SK-N-SH treated with all-trans-retinoic acid at 6 μM for 48 hours (cell line): ENCODE measurements at regions not wholly inside any gene's neighbourhood (a gene's known extent, or its start where the extent isn't known, plus 50 kb on each side); places are given as distances from the start of the nearest gene placed in this dataset.

Source experiments
- ATAC-seq: fragments of 200-7000 bp; cut with Tn5 transposase; 3 replicates; pipeline ENCODE4 v1.9.1; 2020; ENCODE audit warnings: mild to moderate bottlenecking, moderate library complexity
- ARNTL ChIP-seq: fragments of 450-650 bp; formaldehyde crosslinking; IDR thresholded peaks from 2 replicates; pipeline ENCODE4 v1.5.0; 2020; ENCODE audit warnings: low read depth, mild to moderate bottlenecking, moderate library complexity, borderline replicate concordance
- BACH2 ChIP-seq: fragments of 250-450 bp; sonication (Bioruptor Pico); IDR thresholded peaks from 2 replicates; pipeline ENCODE4 v1.9.0; 2021; ENCODE audit warnings: mild to moderate bottlenecking, borderline replicate concordance
- ESRRG ChIP-seq: fragments of 250-450 bp; sonication (Bioruptor Pico); IDR thresholded peaks from 2 replicates; pipeline ENCODE4 v1.6.1; 2021; ENCODE audit warnings: mild to moderate bottlenecking
- GLIS3 ChIP-seq: fragments of 250-450 bp; sonication (Bioruptor Pico); IDR thresholded peaks from 2 replicates; pipeline ENCODE4 v1.5.0; 2020; ENCODE audit warnings: mild to moderate bottlenecking, moderate library complexity
- ISL1 ChIP-seq: fragments of 250-450 bp; sonication (Bioruptor Pico); IDR thresholded peaks from 2 replicates; pipeline ENCODE4 v2.1.2; 2022; ENCODE audit warnings: mild to moderate bottlenecking, moderate library complexity
- PPARA ChIP-seq: fragments of 250-450 bp; sonication (Bioruptor Pico); IDR thresholded peaks from 2 replicates; pipeline ENCODE4 v1.5.0; 2020; ENCODE audit warnings: mild to moderate bottlenecking, borderline replicate concordance
- RARB ChIP-seq: fragments of 250-450 bp; sonication (Bioruptor Pico); IDR thresholded peaks from 2 replicates; pipeline ENCODE4 v1.8.0; 2021; ENCODE audit warnings: mild to moderate bottlenecking, moderate library complexity
- SNAI2 ChIP-seq: fragments of 250-450 bp; sonication (Bioruptor Pico); IDR thresholded peaks from 2 replicates; pipeline ENCODE4 v1.5.0; 2020; ENCODE audit warnings: mild to moderate bottlenecking, moderate library complexity
- TCF4 ChIP-seq: fragments of 250-450 bp; sonication (Bioruptor Pico); IDR thresholded peaks from 2 replicates; pipeline ENCODE4 v1.8.0; 2021; ENCODE audit warnings: mild to moderate bottlenecking, moderate library complexity, borderline replicate concordance
- TOX ChIP-seq: fragments of 250-450 bp; sonication (Bioruptor Pico); IDR thresholded peaks from 2 replicates; pipeline ENCODE4 v1.8.0; 2021; ENCODE audit warnings: mild to moderate bottlenecking, moderate library complexity, borderline replicate concordance
- ZC3H10 ChIP-seq: fragments of 250-450 bp; sonication (Bioruptor Pico); IDR thresholded peaks from 2 replicates; pipeline ENCODE4 v1.5.1; 2021; ENCODE audit warnings: mild to moderate bottlenecking, moderate library complexity
- ZFP3 ChIP-seq: fragments of 250-450 bp; sonication (Bioruptor Pico); IDR thresholded peaks from 2 replicates; pipeline ENCODE4 v1.5.0; 2020; ENCODE audit warnings: mild to moderate bottlenecking, moderate library complexity
- ZFP30 ChIP-seq: fragments of 450-650 bp; formaldehyde crosslinking; IDR thresholded peaks from 2 replicates; pipeline ENCODE4 v1.5.0; 2022; ENCODE audit warnings: mild to moderate bottlenecking, moderate library complexity
- ZNF565 ChIP-seq: fragments of 450-650 bp; formaldehyde crosslinking; conservative IDR thresholded peaks from 2 replicates; pipeline ENCODE4 v1.5.0; 2020; ENCODE audit warnings: low read depth, mild to moderate bottlenecking, moderate library complexity
- ZNF70 ChIP-seq: fragments of 450-650 bp; formaldehyde crosslinking; IDR thresholded peaks from 2 replicates; pipeline ENCODE4 v1.5.0; 2020; ENCODE audit warnings: mild to moderate bottlenecking, moderate library complexity
- ZNF8 ChIP-seq: fragments of 450-650 bp; formaldehyde crosslinking; IDR thresholded peaks from 2 replicates; pipeline ENCODE4 v1.5.0; 2020; ENCODE audit warnings: mild to moderate bottlenecking, moderate library complexity
- TF ChIP-seq, protein P1 (sequence below): fragments of 250-450 bp; sonication (Bioruptor Pico); IDR thresholded peaks from 2 replicates; pipeline ENCODE4 v1.8.0; 2020; ENCODE audit warnings: mild to moderate bottlenecking, moderate library complexity, borderline replicate concordance
- TF ChIP-seq, protein P2 (sequence below): fragments of 250-450 bp; sonication (Bioruptor Pico); IDR thresholded peaks from 2 replicates; pipeline ENCODE4 v1.5.1; 2020; ENCODE audit warnings: low read depth, mild to moderate bottlenecking, moderate library complexity

DNA sequence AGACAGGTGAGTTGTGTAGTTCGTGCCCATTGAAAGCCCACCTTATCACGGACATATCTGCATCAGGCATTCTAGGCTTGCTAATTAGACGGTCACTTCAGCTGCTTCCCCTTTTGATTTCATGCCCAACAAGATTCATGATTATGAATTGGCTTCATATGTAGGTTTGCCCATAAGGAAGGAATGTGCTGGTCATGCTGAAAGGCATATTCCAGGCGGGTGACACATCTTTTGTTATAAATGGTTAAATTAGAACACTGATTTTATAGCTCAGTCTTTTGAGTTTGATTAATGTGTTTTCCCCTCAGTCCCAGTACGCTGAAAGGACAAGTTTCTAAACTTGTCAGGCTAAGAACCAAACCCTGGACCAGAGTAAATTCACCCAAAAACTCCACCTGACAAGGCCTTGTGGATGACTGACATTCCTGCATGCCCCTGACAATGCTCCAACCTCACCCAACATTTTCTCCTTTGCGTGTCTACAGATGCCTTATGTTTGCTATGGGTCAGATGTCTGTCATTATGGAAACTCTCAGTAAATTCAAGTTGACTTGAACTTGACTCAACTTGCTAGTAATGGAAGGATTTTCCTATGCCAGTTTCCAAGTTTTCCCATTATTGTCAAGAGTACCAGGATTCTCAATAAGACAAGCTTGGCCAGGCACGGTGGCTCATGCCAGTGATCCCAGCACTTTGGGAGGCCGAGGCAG lies 421.9 kb downstream of the PMP22 start (continued):
- TF ChIP-seq ZFP3 (CRISPR knock-in tag): no peak

DNA sequence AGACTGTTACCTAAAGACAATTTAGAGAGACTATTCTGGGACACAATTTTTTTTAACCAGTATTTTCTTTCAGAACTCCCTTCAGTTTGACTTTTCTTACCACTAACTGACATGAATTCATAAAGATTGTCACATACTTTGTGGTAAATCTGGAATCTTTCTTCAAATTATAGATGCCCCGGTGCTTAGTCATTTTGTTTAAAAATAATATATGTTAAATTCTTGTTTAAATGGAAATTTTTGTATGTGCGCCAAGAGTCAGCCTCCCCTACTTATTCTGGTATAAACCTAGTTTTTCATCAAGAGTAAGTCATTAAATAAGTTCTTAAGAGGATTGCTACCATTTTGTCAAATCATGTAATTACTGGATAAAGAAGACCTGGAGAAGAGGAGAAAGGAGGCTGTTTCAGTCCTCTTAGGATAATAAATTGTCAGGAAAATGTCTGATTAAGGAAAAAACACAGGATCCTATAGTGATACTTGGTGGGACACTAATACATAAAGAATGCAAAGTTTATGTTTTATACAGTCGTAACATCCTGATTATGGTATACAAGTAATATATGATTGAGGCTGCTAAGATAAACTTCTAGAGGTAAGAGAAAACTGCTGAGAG lies 424.4 kb downstream of the PMP22 start:
- TF ChIP-seq ZNF70 (CRISPR knock-in tag): no peak
- no peak for TF ChIP-seq BACH2
- TF ChIP-seq, all 23 proteins: peak for 0
- ATAC-seq: no peak; the same call in 2 of the 3 replicates

DNA sequence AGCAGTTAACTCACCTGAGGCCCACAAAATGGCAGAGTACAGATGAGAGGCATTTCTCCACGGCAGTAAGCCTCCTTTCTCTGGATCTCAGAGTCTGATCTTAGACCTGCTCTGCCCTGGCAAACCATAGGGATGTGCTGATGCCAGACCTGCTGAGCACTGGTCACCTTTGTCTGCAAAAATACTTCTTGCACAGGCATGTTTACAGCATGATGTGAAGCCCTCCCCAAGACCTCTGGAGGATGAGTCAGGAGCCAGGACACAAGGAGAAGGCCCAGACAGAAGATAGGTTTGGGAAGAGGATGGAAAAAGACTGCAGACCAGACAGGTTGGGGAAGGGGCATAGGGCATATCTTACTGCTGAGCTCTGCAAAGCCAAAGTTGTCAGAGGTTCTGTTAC lies 426.6 kb downstream of the PMP22 start:
- no peak for TF ChIP-seq TCF4 (CRISPR knock-in tag)
- ATAC-seq: no peak

DNA sequence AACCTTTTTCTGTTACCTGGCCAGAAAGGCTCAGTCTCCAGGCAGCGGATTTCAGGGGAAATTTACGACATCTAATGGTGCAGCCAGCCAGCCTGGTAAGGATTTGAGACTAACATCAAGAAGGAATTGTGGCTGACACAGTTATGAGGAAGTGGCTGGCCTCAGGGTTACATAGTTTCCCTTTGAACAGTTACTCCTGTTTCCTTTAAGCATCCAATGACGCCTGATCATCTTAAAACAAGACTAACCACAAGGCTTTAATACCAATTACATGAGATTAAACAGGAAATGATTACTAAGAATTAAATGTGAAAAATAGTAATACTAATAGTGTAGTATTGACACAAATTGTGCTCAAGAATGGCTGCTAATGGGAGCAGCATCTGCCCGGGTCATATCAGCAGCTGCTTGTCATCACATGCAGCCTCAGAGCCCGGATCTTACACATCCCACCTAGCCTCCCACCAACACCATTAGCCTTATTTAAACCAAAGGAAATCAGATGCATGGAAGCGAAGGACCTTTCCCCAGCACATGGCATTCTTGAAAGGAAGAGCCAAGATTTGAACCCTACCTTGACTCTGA lies 431.8 kb downstream of the PMP22 start:
- TF ChIP-seq, protein P1, sequence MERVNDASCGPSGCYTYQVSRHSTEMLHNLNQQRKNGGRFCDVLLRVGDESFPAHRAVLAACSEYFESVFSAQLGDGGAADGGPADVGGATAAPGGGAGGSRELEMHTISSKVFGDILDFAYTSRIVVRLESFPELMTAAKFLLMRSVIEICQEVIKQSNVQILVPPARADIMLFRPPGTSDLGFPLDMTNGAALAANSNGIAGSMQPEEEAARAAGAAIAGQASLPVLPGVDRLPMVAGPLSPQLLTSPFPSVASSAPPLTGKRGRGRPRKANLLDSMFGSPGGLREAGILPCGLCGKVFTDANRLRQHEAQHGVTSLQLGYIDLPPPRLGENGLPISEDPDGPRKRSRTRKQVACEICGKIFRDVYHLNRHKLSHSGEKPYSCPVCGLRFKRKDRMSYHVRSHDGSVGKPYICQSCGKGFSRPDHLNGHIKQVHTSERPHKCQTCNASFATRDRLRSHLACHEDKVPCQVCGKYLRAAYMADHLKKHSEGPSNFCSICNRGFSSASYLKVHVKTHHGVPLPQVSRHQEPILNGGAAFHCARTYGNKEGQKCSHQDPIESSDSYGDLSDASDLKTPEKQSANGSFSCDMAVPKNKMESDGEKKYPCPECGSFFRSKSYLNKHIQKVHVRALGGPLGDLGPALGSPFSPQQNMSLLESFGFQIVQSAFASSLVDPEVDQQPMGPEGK (CRISPR knock-in tag): no peak
- no peak for TF ChIP-seq ESRRG (CRISPR knock-in tag)
- no peak for TF ChIP-seq PPARA
- no peak for TF ChIP-seq TOX (CRISPR knock-in tag)
- TF ChIP-seq ZC3H10 (CRISPR knock-in tag): no peak
- no peak for TF ChIP-seq ZNF70 (CRISPR knock-in tag)
- TF ChIP-seq, all 23 proteins: peak for 0
- no peak for ATAC-seq

DNA sequence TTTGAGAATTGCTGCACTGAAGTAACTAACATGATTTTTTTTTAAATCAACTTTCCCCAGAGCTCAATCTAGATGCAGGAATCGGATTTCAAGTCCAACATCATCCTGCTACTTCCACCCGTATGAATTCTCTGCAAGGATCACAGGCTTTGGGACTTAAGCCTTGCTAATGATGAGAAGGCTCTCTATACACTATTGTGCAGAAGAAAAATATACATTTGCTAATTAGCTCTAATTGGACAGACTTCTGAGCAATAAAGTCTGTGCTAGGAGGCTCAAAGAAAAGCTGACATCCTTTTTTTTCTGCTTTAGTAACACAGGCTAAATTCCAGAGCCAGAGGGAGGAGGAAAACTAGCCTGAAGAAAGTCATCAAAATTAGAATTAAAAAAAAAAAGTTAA lies 433.6 kb downstream of the PMP22 start:
- TF ChIP-seq BACH2: no peak
- ATAC-seq: no peak

DNA sequence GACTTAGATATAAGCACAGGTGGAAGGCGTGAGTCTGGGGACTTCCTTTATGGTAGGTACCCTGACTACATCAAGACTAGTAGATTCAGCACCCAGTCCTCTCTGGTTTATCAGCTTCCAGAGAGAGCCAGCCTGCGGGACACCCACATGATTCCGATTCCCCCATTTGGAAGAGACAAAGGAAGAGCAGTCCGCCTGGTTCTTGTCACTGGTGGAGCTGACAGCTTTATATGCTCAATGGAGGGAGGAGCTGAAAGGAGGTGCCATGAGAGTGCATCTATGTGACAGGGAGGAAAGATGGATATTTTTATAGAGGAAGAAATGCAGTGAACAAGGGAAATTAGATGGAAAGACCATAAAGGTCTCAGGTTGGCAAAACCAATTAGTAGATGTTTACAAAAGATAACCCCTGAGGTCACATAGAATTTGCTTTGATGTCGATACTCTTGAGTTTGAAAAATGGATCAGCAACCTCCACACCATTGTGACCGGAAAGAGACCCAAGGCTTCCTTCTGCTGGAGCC lies 437.7 kb downstream of the PMP22 start:
- ATAC-seq: no peak
- TF ChIP-seq ZNF565 (CRISPR knock-in tag) (no peak), TCF4 (CRISPR knock-in tag) (no peak), ZFP3 (CRISPR knock-in tag) (no peak), SNAI2 (CRISPR knock-in tag) (no peak), ISL1 (no peak), RARB (CRISPR knock-in tag) (no peak), ZFP30 (CRISPR knock-in tag) (no peak), GLIS3 (CRISPR knock-in tag) (no peak), ZC3H10 (CRISPR knock-in tag) (no peak), PPARA (no peak), ZNF8 (CRISPR knock-in tag) (no peak), TOX (CRISPR knock-in tag) (no peak), ARNTL (CRISPR knock-in tag) (no peak)
- TF ChIP-seq, protein P1 (CRISPR knock-in tag): no peak
- TF ChIP-seq, protein P2, sequence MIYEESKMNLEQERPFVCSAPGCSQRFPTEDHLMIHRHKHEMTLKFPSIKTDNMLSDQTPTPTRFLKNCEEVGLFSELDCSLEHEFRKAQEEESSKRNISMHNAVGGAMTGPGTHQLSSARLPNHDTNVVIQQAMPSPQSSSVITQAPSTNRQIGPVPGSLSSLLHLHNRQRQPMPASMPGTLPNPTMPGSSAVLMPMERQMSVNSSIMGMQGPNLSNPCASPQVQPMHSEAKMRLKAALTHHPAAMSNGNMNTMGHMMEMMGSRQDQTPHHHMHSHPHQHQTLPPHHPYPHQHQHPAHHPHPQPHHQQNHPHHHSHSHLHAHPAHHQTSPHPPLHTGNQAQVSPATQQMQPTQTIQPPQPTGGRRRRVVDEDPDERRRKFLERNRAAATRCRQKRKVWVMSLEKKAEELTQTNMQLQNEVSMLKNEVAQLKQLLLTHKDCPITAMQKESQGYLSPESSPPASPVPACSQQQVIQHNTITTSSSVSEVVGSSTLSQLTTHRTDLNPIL: no peak
- TF ChIP-seq, all 23 proteins: peak for 0
